ENCODE measurements at regions not wholly inside any gene's neighbourhood (a gene's known extent, or its start where the extent isn't known, plus 50 kb on each side); places are given as distances from the start of the nearest gene placed in this dataset.

GRCh38 chr10:44282626-44283300 is 102.1 kb downstream of the CXCL12 start:
- Histone ChIP-seq H3K4me1 (replicated peaks in 1 of 4; ENCODE audit: control insufficient read depth in 3 of 4, insufficient read depth in 4 of 4, low read length in 3 of 4) (peaks cover 0 to 4% (median 0%) of the 10 kb centered on the region in 4 experiments; a peak in 1 of 7 replicates), H3K14ac (ENCODE audit: insufficient read length) (no peak overlapping the region), H3K4me3 (ENCODE audit: extremely low read depth in 1 of 4, insufficient read depth in 2 of 4, low read depth in 3 of 4, low read length in 4 of 4) (no peak overlapping the region), H2BK12ac (ENCODE audit: low read depth, low read length) (no peak overlapping the region), H2AFZ (ENCODE audit: low read length) (no peak overlapping the region), H3K36me3 (ENCODE audit: control insufficient read depth in 2 of 4, insufficient read depth in 4 of 4, low read length in 3 of 4) (no peaks in the 10 kb centered on the region), H3K18ac (ENCODE audit: extremely low read depth, low read length) (no peak overlapping the region), H3K9ac (replicated peaks in 1 of 4; ENCODE audit: extremely low read depth in 1 of 4, low read depth in 3 of 4, low read length in 3 of 4) (no peak overlapping the region), H3K27me3 (replicated peaks in 1 of 4; ENCODE audit: control insufficient read depth in 3 of 4, extremely low read depth in 1 of 4, insufficient read depth in 3 of 4, low read length in 3 of 4) (no peaks in the 10 kb centered on the region; a peak in 1 of 7 replicates), H3K56ac (replicated peaks; ENCODE audit: insufficient read length, low read depth, low read length) (no peak overlapping the region), H3K79me2 (ENCODE audit: control insufficient read depth in 1 of 2, insufficient read depth in 2 of 2, low read length in 2 of 2) (no peaks in the 10 kb centered on the region), H2BK20ac (ENCODE audit: low read length) (no peak overlapping the region), H3K4me2 (ENCODE audit: insufficient read depth in 1 of 2, low read depth in 2 of 2, low read length in 2 of 2) (no peak overlapping the region), H4K91ac (replicated peaks; ENCODE audit: insufficient read length, low read length) (no peak overlapping the region), H3K4ac (replicated peaks; ENCODE audit: insufficient read length, low read depth, low read length) (no peak overlapping the region), H3K9me3 (ENCODE audit: insufficient read depth in 2 of 2, low read depth in 1 of 2, low read length in 1 of 2) (no peaks in the 10 kb centered on the region), H2AK5ac (ENCODE audit: low read depth, low read length) (no peak overlapping the region), H4K20me1 (replicated peaks in 1 of 2; ENCODE audit: control insufficient read depth in 1 of 2, insufficient read depth in 2 of 2, low read length in 2 of 2) (no peaks in the 10 kb centered on the region), H3K27ac (ENCODE audit: low read depth, low read length) (no peak overlapping the region), H2BK5ac (ENCODE audit: low read depth, low read length) (no peak overlapping the region), H2BK120ac (replicated peaks; ENCODE audit: low read depth, low read length) (no peak overlapping the region), H3K23ac (ENCODE audit: insufficient read length) (no peak overlapping the region), H3K79me1 (ENCODE audit: low read depth, low read length) (no peaks in the 10 kb centered on the region), H4K8ac (ENCODE audit: extremely low read depth, insufficient read depth, low read length) (no peak overlapping the region), H3K23me2 (ENCODE audit: low read depth, low read length) (no peaks in the 10 kb centered on the region), H4K5ac (ENCODE audit: insufficient read length, low read depth, low read length) (no peak overlapping the region), H2BK15ac (ENCODE audit: low read length) (no peak overlapping the region)
- DNase-seq (ENCODE audit: low read depth in 1 of 2, low spot score in 2 of 2) (no peak), FAIRE-seq (no peak)
- CTCF ChIA-PET (ENCODE audit: partially characterized antibody): interaction anchor here (0.8 kb wide), 1 partner anchor 11 kb away, joined by 3 read pairs; no protein-coding TSS in a partner anchor
- POLR2A ChIA-PET (ENCODE audit: partially characterized antibody): no interaction called here
- WGBS, 2 experiments (ENCODE audit: extremely low coverage in 1 of 2, insufficient coverage in 1 of 2, insufficient read length in 1 of 2, insufficient replicate concordance in 2 of 2, low coverage in 1 of 2, low lambda C conversion rate in 2 of 2, missing lambda C conversion rate in 1 of 2): 85% methylated on average over 5 of the region's 5 CpGs; no CpG with 5 or more reads in 1 of the 2 experiments
- no peak for TF ChIP-seq POLR2A (IDR thresholded peaks at IDR 0.05; ENCODE audit: control extremely low read depth in 1 of 2, low read depth in 2 of 2, low read length in 2 of 2)
- TF ChIP-seq RAD21 (IDR thresholded peaks at IDR 0.05 in 1 of 2, conservative IDR thresholded peaks at IDR 0.05 in 1 of 2; ENCODE audit: low read depth in 2 of 2, low read length in 2 of 2): no peak
- no peak for TF ChIP-seq RBBP5 (IDR thresholded peaks at IDR 0.05; ENCODE audit: borderline replicate concordance, low read depth, low read length)
- TF ChIP-seq GABPA (IDR thresholded peaks at IDR 0.05; ENCODE audit: borderline replicate concordance, insufficient read depth, low read length): no peak

Measured in H1 (cell line).